Glutamatergic neuron (in vitro differentiated cells): ENCODE measurements at regions not wholly inside any gene's neighbourhood (a gene's known extent, or its start where the extent isn't known, plus 50 kb on each side); places are given as distances from the start of the nearest gene placed in this dataset.

Experiments
- DNase-seq: peaks from one replicate; pipeline ENCODE4 v3.0.0; 2022
- H3K27ac Mint-ChIP-seq: one replicate; pipeline ENCODE4 v1.8.0; 2020; ENCODE audit warnings: mild to moderate bottlenecking, mixed read lengths, inconsistent platforms; ENCODE audit not compliant: unreplicated experiment
- H3K27me3 Mint-ChIP-seq: one replicate; pipeline ENCODE4 v1.8.0; 2020; ENCODE audit warnings: mild to moderate bottlenecking, moderate library complexity, mixed read lengths, inconsistent platforms; ENCODE audit not compliant: unreplicated experiment
- H3K36me3 Mint-ChIP-seq: one replicate; pipeline ENCODE4 v1.8.0; 2020; ENCODE audit warnings: mild to moderate bottlenecking, mixed read lengths, inconsistent platforms; ENCODE audit not compliant: unreplicated experiment
- H3K4me1 Mint-ChIP-seq: one replicate; pipeline ENCODE4 v1.8.0; 2020; ENCODE audit warnings: mild to moderate bottlenecking, low read depth, mixed read lengths, inconsistent platforms; ENCODE audit not compliant: unreplicated experiment
- H3K4me3 Mint-ChIP-seq: one replicate; pipeline ENCODE4 v1.8.0; 2020; ENCODE audit warnings: mild to moderate bottlenecking, mixed read lengths, inconsistent platforms; ENCODE audit not compliant: unreplicated experiment
- H3K9me3 Mint-ChIP-seq: one replicate; pipeline ENCODE4 v1.8.0; 2020; ENCODE audit warnings: mild to moderate bottlenecking, moderate library complexity, mixed read lengths, inconsistent platforms; ENCODE audit not compliant: unreplicated experiment
- TF ChIP-seq, protein P1 (sequence below): fragments of 200-600 bp; sonication (generic); IDR thresholded peaks from one replicate; pipeline ENCODE4 v1.5.0; 2021; ENCODE audit not compliant: partially characterized antibody, unreplicated experiment

DNA sequence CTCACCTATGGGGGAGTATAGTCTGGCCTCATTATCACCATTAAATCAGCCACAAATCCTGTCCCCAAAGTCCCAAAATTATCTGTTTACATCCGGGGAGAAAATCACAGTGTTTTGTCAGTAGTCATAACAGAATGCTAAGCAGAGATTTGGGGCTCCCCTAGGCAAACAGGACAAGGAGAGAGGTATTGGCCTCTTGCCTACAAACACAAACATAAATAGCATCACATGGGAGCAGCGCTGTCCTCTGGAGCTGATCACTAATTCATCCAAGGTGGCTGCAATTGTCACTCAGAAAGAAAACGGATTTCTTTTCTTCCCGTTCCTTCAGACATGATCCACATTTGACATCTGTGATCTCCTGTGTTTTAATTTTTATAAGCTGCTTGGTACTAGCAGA, 1028.1 kb downstream of the NTRK3 start:
- DNase-seq, result no peak
- TF ChIP-seq, protein P1, sequence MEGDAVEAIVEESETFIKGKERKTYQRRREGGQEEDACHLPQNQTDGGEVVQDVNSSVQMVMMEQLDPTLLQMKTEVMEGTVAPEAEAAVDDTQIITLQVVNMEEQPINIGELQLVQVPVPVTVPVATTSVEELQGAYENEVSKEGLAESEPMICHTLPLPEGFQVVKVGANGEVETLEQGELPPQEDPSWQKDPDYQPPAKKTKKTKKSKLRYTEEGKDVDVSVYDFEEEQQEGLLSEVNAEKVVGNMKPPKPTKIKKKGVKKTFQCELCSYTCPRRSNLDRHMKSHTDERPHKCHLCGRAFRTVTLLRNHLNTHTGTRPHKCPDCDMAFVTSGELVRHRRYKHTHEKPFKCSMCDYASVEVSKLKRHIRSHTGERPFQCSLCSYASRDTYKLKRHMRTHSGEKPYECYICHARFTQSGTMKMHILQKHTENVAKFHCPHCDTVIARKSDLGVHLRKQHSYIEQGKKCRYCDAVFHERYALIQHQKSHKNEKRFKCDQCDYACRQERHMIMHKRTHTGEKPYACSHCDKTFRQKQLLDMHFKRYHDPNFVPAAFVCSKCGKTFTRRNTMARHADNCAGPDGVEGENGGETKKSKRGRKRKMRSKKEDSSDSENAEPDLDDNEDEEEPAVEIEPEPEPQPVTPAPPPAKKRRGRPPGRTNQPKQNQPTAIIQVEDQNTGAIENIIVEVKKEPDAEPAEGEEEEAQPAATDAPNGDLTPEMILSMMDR, result no peak
- H3K4me3 Mint-ChIP-seq, result no peak overlapping the region
- H3K36me3 Mint-ChIP-seq, result no peaks in the 10 kb centered on the region
- H3K9me3 Mint-ChIP-seq, result peaks cover 2% of the 10 kb centered on the region
- H3K4me1 Mint-ChIP-seq, result no peaks in the 10 kb centered on the region
- H3K27me3 Mint-ChIP-seq, result peaks cover 4% of the 10 kb centered on the region
- H3K27ac Mint-ChIP-seq, result no peak overlapping the region

DNA sequence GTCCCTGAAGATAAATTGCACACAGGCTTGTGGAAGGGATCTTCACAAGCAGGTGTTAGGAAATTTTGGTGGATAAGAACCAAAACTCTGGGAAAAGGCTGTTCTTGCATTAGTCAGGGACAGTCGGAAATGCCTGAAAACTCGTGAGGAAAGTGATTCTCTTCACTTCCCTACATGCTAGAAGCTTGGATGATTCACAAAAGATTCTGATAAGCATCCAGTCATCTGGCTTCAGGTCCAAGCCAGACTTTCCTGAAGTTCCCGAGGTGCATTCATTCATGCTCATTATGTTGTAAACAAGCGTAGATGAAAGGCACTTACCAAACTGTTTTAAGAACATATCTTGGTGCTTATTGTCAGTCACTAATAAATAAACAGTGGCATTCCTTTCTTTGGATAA, 1028.7 kb downstream of the NTRK3 start:
- Mint-ChIP-seq H3K36me3 (no peaks in the 10 kb centered on the region), H3K4me1 (no peaks in the 10 kb centered on the region), H3K27me3 (peaks cover 4% of the 10 kb centered on the region), H3K27ac (no peak overlapping the region), H3K9me3 (peaks cover 2% of the 10 kb centered on the region), H3K4me3 (no peak overlapping the region)
- no peak for DNase-seq
- TF ChIP-seq, protein P1, result no peak

DNA sequence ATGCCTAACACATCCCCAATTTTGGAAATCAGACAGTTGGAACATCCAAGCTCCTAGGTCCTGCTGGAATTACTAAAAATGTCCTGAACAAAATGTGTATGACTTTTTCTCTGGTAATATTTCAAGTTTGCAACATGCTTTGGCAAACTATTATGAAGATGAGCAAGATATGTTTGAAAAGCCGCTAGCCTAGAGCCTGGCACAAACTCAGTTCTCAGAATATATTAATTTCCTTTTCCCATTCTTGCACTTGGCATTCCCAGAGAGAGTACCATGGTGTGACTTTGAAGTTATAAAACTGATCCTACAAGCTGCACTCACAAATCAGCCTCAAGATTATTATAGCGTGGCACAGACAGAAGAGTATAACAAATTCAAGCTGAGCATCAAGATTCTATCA, 1031.1 kb downstream of the NTRK3 start:
- DNase-seq, result no peak
- Mint-ChIP-seq H3K27ac (no peak overlapping the region), H3K36me3 (no peaks in the 10 kb centered on the region), H3K4me3 (no peak overlapping the region), H3K9me3 (no peaks in the 10 kb centered on the region), H3K27me3 (peaks cover 2% of the 10 kb centered on the region), H3K4me1 (no peaks in the 10 kb centered on the region)
- TF ChIP-seq, protein P1, result no peak

DNA sequence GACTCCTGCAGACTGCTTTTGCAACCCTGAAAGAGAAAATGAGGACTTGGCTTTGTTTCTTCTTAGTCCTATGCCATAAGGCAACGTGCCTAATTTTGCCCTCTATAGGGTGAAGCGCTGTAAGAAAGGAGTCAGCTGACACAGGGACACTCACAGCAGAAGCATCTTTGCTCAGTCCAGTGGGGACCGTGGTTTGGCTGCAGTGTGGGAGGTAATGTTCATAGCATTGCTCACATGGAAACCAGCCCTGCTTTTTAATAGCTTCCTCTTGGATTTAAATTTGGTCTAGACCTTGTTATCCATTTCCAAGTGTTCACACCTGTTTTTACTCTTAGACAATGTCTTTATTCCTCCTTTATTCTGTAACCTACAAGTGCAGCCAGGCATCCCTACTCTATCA, 1032.1 kb downstream of the NTRK3 start:
- Mint-ChIP-seq H3K9me3 (no peaks in the 10 kb centered on the region), H3K27me3 (peaks cover 2% of the 10 kb centered on the region), H3K36me3 (no peaks in the 10 kb centered on the region), H3K4me3 (no peak overlapping the region), H3K27ac (no peak overlapping the region), H3K4me1 (no peaks in the 10 kb centered on the region)
- DNase-seq, result no peak
- TF ChIP-seq, protein P1, result no peak

DNA sequence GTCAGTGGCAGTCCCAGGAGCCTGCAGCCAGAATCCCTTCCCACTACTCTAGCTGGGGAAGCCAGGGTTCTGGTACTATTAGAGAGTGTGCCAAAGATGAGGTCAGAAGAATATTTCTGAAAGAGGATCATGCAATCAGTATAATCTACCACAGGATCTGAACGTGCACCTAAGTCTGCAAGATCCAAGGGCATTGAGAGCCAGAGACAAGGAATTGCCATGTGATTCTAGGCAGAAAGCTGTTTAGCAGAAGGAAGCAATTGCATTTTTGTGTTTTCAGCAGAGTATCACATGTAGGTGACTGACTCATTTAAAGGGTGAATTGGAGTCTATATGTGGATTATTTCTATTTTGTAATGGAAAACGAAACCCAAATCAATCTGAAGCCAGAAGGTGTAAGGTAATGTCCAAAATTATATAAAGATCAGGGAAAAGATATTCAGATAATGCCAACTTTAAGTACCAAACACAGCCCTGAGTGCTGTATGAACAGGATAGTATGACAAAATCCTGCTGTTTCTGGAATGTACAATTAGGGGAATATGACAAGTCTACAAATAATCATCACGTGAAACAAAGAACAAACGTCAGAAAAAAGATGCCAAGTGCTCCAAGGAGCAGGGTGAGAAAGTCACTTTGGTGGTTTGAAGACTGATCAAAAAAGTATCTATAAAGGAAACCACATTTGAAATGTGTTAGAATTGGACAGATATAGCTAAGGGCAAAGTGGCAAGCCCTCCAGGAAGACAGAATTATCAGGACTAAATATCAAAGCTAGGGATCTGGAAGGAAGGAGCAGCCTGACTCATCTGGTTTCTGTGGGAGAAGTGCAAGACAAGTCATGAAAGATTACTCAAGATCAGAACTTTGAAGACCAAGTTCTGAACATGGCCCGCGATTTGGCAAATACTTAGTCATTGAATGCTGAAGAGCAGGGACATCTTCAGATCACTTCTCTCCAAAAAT, 1036.6 kb downstream of the NTRK3 start:
- Mint-ChIP-seq H3K36me3 (no peaks in the 10 kb centered on the region), H3K4me3 (no peak overlapping the region), H3K9me3 (no peaks in the 10 kb centered on the region), H3K27ac (no peak overlapping the region), H3K4me1 (peaks cover 7% of the 10 kb centered on the region), H3K27me3 (no peaks in the 10 kb centered on the region)
- TF ChIP-seq, protein P1, result no peak
- no peak for DNase-seq
